OCI-LY7 (cell line): ENCODE measurements at regions not wholly inside any gene's neighbourhood (a gene's known extent, or its start where the extent isn't known, plus 50 kb on each side); places are given as distances from the start of the nearest gene placed in this dataset.

Experiments used
- BruUV-seq: library from RNA; stranded (reverse); fragments of 400-500 nt; replicated peaks from 2 replicates; lab custom pipeline; 2021; lab: Mats Ljungman, UMichigan
- CTCF ChIA-PET: fragments of 300-600 bp; sonication (Branson Sonifier 250); formaldehyde crosslinking; loops from one replicate; lab custom pipeline; 2022; ENCODE audit warnings: antibody characterized with exemption; ENCODE audit not compliant: unreplicated experiment; lab: Charles Lee
- POLR2A ChIA-PET: fragments of 300-600 bp; sonication (Branson Sonifier 250); formaldehyde crosslinking; loops from one replicate; lab custom pipeline; 2022; ENCODE audit warnings: antibody characterized with exemption; lab: Charles Lee
- DNase-seq: peaks from one replicate; pipeline ENCODE4 v3.0.0-alpha.2; 2015; ENCODE audit warnings: low spot score
- H2AFZ ChIP-seq: fragments of 200-600 bp; sonication (generic), shearing (Covaris generic); 2 replicates; pipeline ENCODE4 v1.6.1; 2014; ENCODE audit warnings: mild to moderate bottlenecking, antibody characterized with exemption, low read length, moderate library complexity
- H3K27ac ChIP-seq: fragments of 200-600 bp; sonication (generic); 2 replicates; pipeline ENCODE4 v1.5.1; 2014; ENCODE audit warnings: mixed run types, low read depth, mild to moderate bottlenecking, moderate library complexity, low read length, inconsistent platforms; ENCODE audit not compliant: poor library complexity, severe bottlenecking
- H3K36me3 ChIP-seq: fragments of 200-600 bp; sonication (generic); 2 replicates; pipeline ENCODE4 v1.6.1; 2014; ENCODE audit warnings: mild to moderate bottlenecking, antibody characterized with exemption, low read length, moderate library complexity, mixed read lengths; ENCODE audit not compliant: insufficient read depth
- H3K4me1 ChIP-seq: fragments of 200-600 bp; sonication (generic); 2 replicates; pipeline ENCODE4 v1.5.1; 2014; ENCODE audit warnings: mild to moderate bottlenecking, low read length; ENCODE audit not compliant: insufficient read depth, poor library complexity, severe bottlenecking
- H3K4me2 ChIP-seq: fragments of 200-600 bp; sonication (generic); 2 replicates; pipeline ENCODE4 v1.6.1; 2014; ENCODE audit warnings: mild to moderate bottlenecking, low read length
- H3K4me3 ChIP-seq: fragments of 200-600 bp; sonication (generic); 2 replicates; pipeline ENCODE4 v1.5.1; 2014; ENCODE audit warnings: mild to moderate bottlenecking, low read depth, low read length; ENCODE audit not compliant: poor library complexity, severe bottlenecking
- H3K79me2 ChIP-seq: fragments of 200-600 bp; sonication (generic); 2 replicates; pipeline ENCODE4 v1.6.1; 2016; ENCODE audit warnings: low read depth, mild to moderate bottlenecking, low read length, moderate library complexity, mixed read lengths; ENCODE audit not compliant: insufficient read depth
- H3K9me2 ChIP-seq: fragments of 200-600 bp; sonication (generic); 2 replicates; pipeline ENCODE4 v1.6.1; 2016; ENCODE audit warnings: mild to moderate bottlenecking, low read length, mixed read lengths; ENCODE audit not compliant: insufficient read depth
- H3K9me3 ChIP-seq: fragments of 200-600 bp; sonication (generic); 2 replicates; pipeline ENCODE4 v1.6.1; 2014; ENCODE audit warnings: mild to moderate bottlenecking, mixed run types, low read length, mixed read lengths
- H4K20me1 ChIP-seq: fragments of 200-600 bp; sonication (generic); 2 replicates; pipeline ENCODE4 v1.6.1; 2014; ENCODE audit warnings: mild to moderate bottlenecking, antibody characterized with exemption, low read length, moderate library complexity, mixed read lengths; ENCODE audit not compliant: insufficient read depth
- EZH2phosphoT487 ChIP-seq: fragments of 200-600 bp; sonication (generic); IDR thresholded peaks from 2 replicates; pipeline ENCODE4 v1.6.1; 2018; ENCODE audit warnings: low read depth, borderline replicate concordance, mild to moderate bottlenecking, mixed run types, antibody characterized with exemption, low read length, moderate library complexity, mixed read lengths
- intact Hi-C: fragments of 100-400 bp; cut with micrococcal nuclease; formaldehyde crosslinking; loops from one replicate; pipeline ENCODE4 v1.10.0; 2022; ENCODE audit not compliant: unreplicated experiment
- TF ChIP-seq, protein P1 (sequence below): fragments of 200-600 bp; sonication (generic); conservative IDR thresholded peaks from 2 replicates; pipeline ENCODE4 v1.5.1; 2014; ENCODE audit warnings: mild to moderate bottlenecking, antibody characterized with exemption, low read length, moderate library complexity, mixed read lengths

DNA sequence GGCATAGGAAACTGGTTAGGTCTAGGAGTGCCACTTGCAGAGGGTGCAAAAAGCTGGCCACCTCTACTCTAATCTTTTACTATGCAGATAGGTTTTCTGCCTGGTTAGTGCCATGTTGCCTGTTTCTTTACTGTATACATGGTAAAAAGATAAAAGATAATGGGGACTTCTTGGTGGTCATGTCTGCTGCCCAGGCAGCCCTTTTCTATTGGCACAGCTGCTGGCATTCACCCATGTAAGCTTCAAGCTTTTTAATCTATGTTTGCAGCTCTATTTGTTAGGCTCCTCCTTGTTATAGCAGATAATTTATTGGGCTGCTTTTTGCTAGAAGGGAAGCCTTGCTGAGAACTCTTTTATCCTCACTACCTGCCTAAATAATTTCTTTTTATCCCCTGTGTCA lies 74.0 kb upstream of the KDM5D start:
- no peaks in the 10 kb centered on the region for H3K79me2 ChIP-seq
- intact Hi-C loops = no loop called here
- H2AFZ ChIP-seq = no peak overlapping the region
- H3K4me2 ChIP-seq = no peak overlapping the region
- BruUV-seq = no TSS peak
- H3K27ac ChIP-seq = no peak overlapping the region
- no peaks in the 10 kb centered on the region for H3K9me3 ChIP-seq
- H3K9me2 ChIP-seq = no peaks in the 10 kb centered on the region
- no peak overlapping the region for H3K4me3 ChIP-seq
- H4K20me1 ChIP-seq = no peaks in the 10 kb centered on the region
- TF ChIP-seq, protein P1, sequence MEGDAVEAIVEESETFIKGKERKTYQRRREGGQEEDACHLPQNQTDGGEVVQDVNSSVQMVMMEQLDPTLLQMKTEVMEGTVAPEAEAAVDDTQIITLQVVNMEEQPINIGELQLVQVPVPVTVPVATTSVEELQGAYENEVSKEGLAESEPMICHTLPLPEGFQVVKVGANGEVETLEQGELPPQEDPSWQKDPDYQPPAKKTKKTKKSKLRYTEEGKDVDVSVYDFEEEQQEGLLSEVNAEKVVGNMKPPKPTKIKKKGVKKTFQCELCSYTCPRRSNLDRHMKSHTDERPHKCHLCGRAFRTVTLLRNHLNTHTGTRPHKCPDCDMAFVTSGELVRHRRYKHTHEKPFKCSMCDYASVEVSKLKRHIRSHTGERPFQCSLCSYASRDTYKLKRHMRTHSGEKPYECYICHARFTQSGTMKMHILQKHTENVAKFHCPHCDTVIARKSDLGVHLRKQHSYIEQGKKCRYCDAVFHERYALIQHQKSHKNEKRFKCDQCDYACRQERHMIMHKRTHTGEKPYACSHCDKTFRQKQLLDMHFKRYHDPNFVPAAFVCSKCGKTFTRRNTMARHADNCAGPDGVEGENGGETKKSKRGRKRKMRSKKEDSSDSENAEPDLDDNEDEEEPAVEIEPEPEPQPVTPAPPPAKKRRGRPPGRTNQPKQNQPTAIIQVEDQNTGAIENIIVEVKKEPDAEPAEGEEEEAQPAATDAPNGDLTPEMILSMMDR = no peak
- no peak for TF ChIP-seq EZH2phosphoT487
- H3K36me3 ChIP-seq = no peaks in the 10 kb centered on the region
- ChIA-PET POLR2A (no interaction called here), CTCF (no interaction called here)
- DNase-seq = no peak
- no peaks in the 10 kb centered on the region for H3K4me1 ChIP-seq

DNA sequence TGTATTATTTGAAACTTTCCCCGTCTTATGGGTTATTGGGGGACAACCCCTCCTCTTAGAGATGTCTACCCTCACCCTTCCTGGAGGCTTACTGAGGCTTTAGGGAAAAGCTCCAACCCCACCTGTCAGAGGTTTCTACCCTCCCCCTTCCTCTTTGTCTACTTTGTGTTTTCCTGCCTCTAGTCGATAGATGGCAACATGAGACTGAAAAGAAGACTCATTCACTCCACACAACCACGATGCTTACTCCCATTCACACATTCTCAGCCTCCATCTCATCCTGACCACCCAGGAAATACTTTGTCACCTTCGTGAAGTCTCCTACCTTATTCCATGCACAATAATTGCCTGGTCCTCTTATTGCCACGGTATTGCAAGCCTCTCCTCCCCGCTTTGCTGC lies 72.4 kb upstream of the KDM5D start:
- TF ChIP-seq, protein P1 = peak; percentile 63
- no peak for TF ChIP-seq EZH2phosphoT487
- CTCF ChIA-PET = no interaction called here
- H3K4me3 ChIP-seq = no peak overlapping the region
- H4K20me1 ChIP-seq = no peaks in the 10 kb centered on the region
- H3K79me2 ChIP-seq = no peaks in the 10 kb centered on the region
- H3K4me1 ChIP-seq = no peaks in the 10 kb centered on the region
- POLR2A ChIA-PET = no interaction called here
- DNase-seq = peak; percentile 41
- no peaks in the 10 kb centered on the region for H3K36me3 ChIP-seq
- no peak overlapping the region for H3K4me2 ChIP-seq
- H3K9me3 ChIP-seq = no peaks in the 10 kb centered on the region
- no TSS peak for BruUV-seq
- H3K27ac ChIP-seq = no peak overlapping the region
- H2AFZ ChIP-seq = no peak overlapping the region
- intact Hi-C loops = no loop called here
- no peaks in the 10 kb centered on the region for H3K9me2 ChIP-seq

DNA sequence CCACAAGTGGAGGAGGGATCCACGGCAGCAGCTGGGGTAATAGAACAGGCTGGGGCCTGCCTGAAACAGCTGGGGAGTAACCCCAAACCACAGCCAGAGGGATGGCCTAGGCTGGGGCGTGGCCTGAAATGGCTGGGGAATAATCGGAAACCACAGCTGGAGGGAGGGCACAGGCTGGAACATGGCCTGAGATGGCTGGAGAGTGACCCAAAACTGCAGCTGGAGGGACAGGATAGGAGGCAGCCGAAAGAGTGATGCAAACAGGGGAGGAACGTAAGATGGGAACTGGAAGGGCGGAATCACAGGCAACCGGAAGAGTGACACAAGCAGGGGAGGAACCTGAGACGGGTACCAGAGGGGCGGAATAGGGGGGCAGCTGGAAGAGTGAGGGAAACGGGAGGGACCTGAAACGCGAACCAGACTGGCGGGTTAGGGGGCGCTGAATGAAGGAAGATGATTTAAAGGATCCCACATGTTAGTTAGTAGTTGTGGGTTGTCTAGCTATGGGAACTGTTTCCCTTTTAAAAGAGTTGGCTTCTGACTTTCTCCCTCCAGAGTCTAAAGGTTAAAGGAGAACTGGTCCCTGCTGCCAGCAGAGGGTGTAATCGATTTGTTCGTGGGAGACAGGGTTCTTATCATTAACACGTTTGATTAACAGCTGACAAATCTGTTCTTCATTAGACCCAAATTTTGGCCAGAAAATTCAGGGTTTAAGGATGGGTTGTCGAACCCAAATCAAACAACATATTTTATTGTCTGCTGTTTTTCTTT lies 71.7 kb upstream of the KDM5D start:
- Histone ChIP-seq H4K20me1 (no peaks in the 10 kb centered on the region), H3K9me3 (no peaks in the 10 kb centered on the region), H3K27ac (no peak overlapping the region), H2AFZ (no peak overlapping the region), H3K4me3 (no peak overlapping the region), H3K4me2 (no peak overlapping the region), H3K36me3 (no peaks in the 10 kb centered on the region), H3K9me2 (no peaks in the 10 kb centered on the region), H3K4me1 (no peaks in the 10 kb centered on the region), H3K79me2 (no peaks in the 10 kb centered on the region)
- no peak for DNase-seq
- intact Hi-C loops = no loop called here
- no TSS peak for BruUV-seq
- no peak for TF ChIP-seq EZH2phosphoT487
- TF ChIP-seq, protein P1 = no peak
- ChIA-PET CTCF (no interaction called here), POLR2A (no interaction called here)
